ENCODE measurements at regions not wholly inside any gene's neighbourhood (a gene's known extent, or its start where the extent isn't known, plus 50 kb on each side); places are given as distances from the start of the nearest gene placed in this dataset.
A peak's percentile ranks its signal among the peaks of the same experiment; 100 is the strongest.

- DNase-seq (ENCODE audit: low spot score): peak; percentile 89
Measured at GRCh38 chr11:70650075-70650909, 252.0 kb downstream of the CTTN start.

GRCh38 chr11:70651031-70651430 is 252.7 kb downstream of the CTTN start:
- no peak for DNase-seq (ENCODE audit: low spot score)

DNA sequence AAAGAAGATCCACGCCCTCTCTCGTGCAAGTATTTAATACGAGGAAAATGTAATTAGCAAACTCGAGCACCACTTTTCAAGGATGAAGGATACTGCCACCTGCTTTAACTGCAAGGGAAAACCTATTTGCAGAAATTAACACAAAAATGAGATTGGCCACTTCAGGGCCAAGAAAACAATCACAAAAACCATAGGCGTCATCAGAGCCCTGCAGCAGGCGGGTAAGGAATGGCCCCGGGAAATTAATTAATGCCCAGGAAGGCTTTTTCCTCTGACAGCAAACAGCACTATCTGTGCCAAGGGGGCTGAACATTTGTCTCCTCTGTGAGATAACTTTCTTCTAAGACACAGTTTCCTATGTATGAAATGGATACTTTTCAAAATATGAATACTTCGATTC is 255.7 kb downstream of the CTTN start:
- DNase-seq (ENCODE audit: low spot score): no peak

GRCh38 chr11:70655816-70656215 is 257.5 kb downstream of the CTTN start:
- no peak for DNase-seq (ENCODE audit: low spot score)

DNA sequence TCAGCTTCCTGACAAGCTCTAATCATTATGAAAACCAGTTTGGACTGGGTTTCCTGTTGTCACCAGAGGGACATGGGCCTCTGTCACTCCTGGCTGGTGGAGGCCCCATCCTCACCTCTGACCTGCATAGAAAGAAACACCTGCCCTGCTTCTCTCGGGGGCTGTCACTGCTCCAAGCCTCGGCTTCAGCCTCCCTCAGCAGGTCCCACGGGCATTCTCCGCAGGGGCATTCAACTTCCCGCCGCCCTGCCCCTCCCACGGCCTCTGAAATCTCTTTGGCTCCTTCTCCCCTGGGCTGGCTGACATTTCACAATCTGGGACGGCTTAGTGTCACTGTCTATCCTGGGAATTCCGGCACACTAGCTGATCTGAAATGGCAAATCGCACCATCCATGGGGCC is 257.9 kb downstream of the CTTN start:
- no peak for DNase-seq (ENCODE audit: low spot score)

GRCh38 chr11:70660059-70660888 is 261.9 kb downstream of the CTTN start:
- no peak for DNase-seq (ENCODE audit: low spot score)

GRCh38 chr11:70660889-70661197 is 262.5 kb downstream of the CTTN start:
- no peak for DNase-seq (ENCODE audit: low spot score)

- DNase-seq (ENCODE audit: low spot score): peak; percentile 72
Measured at GRCh38 chr11:70661761-70662501, 263.6 kb downstream of the CTTN start.

GRCh38 chr11:70662691-70663098 is 264.4 kb downstream of the CTTN start:
- peak; percentile 62 for DNase-seq (ENCODE audit: low spot score)

DNA sequence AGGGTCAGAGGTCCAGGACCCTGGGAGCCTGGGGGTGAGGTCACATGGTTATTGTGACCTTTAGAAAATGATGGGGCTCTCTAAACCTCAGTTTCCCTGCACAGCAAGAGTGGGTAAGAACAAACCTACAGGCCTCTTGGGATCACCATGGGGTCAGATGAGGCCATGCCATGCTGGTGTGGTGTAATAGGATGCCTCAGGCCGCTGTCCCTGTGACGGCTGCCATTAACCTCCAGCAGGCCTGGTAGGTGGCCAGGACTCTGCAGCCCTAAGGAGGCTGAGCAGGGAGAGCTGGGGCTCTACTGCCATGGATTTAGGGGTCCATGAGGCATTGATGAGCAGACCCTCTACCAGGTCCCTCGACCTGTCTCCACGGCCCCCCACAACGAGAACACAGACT is 265.5 kb downstream of the CTTN start:
- no peak for DNase-seq (ENCODE audit: low spot score)

DNA sequence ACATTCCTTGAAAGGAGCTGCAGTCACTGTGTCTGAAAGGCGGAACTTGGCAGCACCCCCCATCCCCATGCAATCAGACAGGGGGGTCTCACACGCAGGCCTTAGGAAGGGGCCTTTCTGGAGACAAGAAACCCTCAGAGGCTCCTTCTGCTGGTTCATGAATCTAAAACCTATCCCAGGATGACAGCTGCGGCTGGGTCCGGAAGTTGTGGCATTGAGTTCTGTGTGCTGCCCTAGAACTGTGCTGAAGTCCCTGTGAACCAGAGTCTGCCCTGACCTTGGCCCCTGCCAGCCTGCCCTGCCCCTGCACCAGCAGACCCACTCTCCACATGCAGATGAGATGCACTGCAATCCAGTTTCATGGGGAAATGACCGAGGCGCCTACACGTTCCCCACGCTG is 268.0 kb downstream of the CTTN start:
- DNase-seq (ENCODE audit: low spot score): no peak

DNA sequence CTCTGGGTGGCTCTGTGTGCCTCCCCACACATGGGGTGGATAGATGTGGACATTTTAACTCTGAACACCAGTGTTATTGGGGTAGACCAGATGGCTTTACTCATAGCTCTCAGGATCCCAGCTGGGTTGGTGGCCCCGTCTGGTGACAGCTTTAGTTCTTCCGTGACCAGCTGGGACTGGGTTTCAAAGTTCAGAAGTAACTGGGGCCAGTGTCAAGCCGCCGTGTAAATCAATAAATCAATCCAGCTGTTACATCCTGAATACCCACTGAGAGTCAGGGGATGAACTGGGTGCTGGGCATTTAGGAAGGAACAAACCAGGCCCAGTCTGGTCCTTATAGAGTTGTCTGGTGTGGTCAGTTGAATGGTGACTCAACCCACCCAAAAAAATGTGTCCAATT is 269.4 kb downstream of the CTTN start:
- DNase-seq (ENCODE audit: low spot score): no peak

DNA sequence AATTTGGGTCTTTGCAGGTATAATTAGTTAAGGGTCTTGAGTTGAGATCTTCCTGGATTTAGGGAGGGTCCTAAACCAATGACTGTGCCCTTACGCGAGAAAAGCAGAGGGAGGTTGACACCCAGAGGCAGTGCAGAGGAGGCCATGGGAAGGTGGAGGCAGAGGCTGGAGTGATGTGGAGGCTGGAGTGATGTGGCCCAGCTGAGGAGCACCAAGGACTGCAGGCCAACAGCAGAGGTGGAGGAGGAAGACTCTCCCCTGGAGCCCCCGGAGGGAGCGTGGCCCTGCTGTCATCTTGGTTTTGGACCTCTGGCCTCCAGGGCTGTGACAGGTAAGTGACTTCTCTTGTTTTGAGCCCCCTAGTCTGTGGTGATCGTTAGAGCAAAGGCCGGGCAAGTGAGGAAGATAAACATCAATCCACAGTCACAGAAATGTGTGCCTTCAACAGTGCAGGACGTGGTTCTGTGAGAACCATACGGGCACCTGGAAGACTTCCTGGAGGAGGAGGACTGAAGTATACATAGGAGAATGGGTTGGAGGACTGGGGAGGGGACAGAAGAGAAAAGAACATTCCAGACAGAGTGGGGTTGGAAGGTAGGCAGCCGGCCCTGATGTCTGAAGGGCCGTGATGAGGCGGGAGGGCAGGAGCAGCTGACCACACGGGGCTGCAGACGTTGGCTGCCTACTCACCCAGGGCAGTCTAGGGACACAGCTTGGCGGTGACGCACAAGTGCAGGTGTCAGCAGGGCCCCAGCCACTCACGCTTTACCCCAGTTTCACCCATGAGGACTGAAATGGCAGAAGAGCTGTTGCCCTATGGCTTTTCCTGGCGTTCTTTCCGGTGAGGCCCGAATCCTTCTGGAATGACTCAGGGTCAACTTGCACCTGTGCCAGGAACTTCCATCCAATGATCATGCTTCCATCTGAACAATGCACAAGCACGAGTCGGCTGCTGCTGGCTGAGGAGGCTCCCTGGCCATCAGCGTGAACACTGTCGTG is 270.2 kb downstream of the CTTN start:
- DNase-seq (ENCODE audit: low spot score): no peak

- DNase-seq (ENCODE audit: low spot score): no peak
Measured at GRCh38 chr11:70669281-70669680, 271.0 kb downstream of the CTTN start.

GRCh38 chr11:70669871-70670675 is 271.7 kb downstream of the CTTN start:
- DNase-seq (ENCODE audit: low spot score): no peak

- DNase-seq (ENCODE audit: low spot score): no peak
Measured at GRCh38 chr11:70670676-70671034, 272.3 kb downstream of the CTTN start.

- no peak for DNase-seq (ENCODE audit: low spot score)
Measured at GRCh38 chr11:70671083-70671482, 272.8 kb downstream of the CTTN start.

GRCh38 chr11:70671611-70672010 is 273.3 kb downstream of the CTTN start:
- no peak for DNase-seq (ENCODE audit: low spot score)

- no peak for DNase-seq (ENCODE audit: low spot score)
Measured at GRCh38 chr11:70672991-70673653, 274.8 kb downstream of the CTTN start.

- no peak for DNase-seq (ENCODE audit: low spot score)
Measured at GRCh38 chr11:70674605-70675004, 276.3 kb downstream of the CTTN start.

Data from ecto neural progenitor cell (in vitro differentiated cells).